GM12865 (cell line): ENCODE measurements at regions not wholly inside any gene's neighbourhood (a gene's known extent, or its start where the extent isn't known, plus 50 kb on each side); places are given as distances from the start of the nearest gene placed in this dataset.
"Not testable (repeated sequence)": the region's sequence is repeated elsewhere in the genome, so short reads cannot be mapped to it uniquely, and the experiment has no call there.

Experiments used
- DNase-seq: peaks from one replicate; pipeline ENCODE4 v3.0.0; 2010; ENCODE audit warnings: low read depth
- H3K4me3 ChIP-seq: 2 replicates; pipeline ENCODE4 v1.5.1; 2011; ENCODE audit warnings: mild to moderate bottlenecking, low read depth, low read length, control low read depth
- CTCF ChIP-seq: IDR thresholded peaks from 2 replicates; pipeline ENCODE4 v1.5.1; 2011; ENCODE audit warnings: low read length, control low read depth, low read depth, inconsistent platforms; ENCODE audit not compliant: insufficient read depth; ENCODE audit errors: missing control alignments

- no peak for DNase-seq
- no peak overlapping the region for H3K4me3 ChIP-seq
- no peak for TF ChIP-seq CTCF
Observed at GRCh38 chrX:95539041-95539440, 1145.6 kb upstream of the DIAPH2 start.

- DNase-seq, H3K4me3 ChIP-seq: not testable (repeated sequence)
Observed at GRCh38 chrX:95549552-95549951, 1135.1 kb upstream of the DIAPH2 start.

GRCh38 chrX:95585321-95585720 is 1099.3 kb upstream of the DIAPH2 start:
- DNase-seq, result no peak
- no peak overlapping the region for H3K4me3 ChIP-seq
- no peak for TF ChIP-seq CTCF

GRCh38 chrX:95612350-95612749 is 1072.3 kb upstream of the DIAPH2 start:
- DNase-seq, result no peak
- no peak overlapping the region for H3K4me3 ChIP-seq
- TF ChIP-seq CTCF, result no peak

GRCh38 chrX:95622200-95622599 is 1062.4 kb upstream of the DIAPH2 start:
- no peak for DNase-seq
- H3K4me3 ChIP-seq, result no peak overlapping the region
- no peak for TF ChIP-seq CTCF

GRCh38 chrX:95626748-95627147 is 1057.9 kb upstream of the DIAPH2 start:
- no peak for TF ChIP-seq CTCF
- DNase-seq, result no peak
- no peak overlapping the region for H3K4me3 ChIP-seq

GRCh38 chrX:95628796-95629195 is 1055.8 kb upstream of the DIAPH2 start:
- TF ChIP-seq CTCF, result no peak
- no peak for DNase-seq
- no peak overlapping the region for H3K4me3 ChIP-seq

GRCh38 chrX:95629737-95630136 is 1054.9 kb upstream of the DIAPH2 start:
- no peak for DNase-seq
- no peak overlapping the region for H3K4me3 ChIP-seq
- no peak for TF ChIP-seq CTCF
